Right lobe of liver (tissue), 6 donors: ENCODE measurements at regions not wholly inside any gene's neighbourhood (a gene's known extent, or its start where the extent isn't known, plus 50 kb on each side); places are given as distances from the start of the nearest gene placed in this dataset.
"Not testable (repeated sequence)": the region's sequence is repeated elsewhere in the genome, so short reads cannot be mapped to it uniquely, and the experiment has no call there.

Experiments
- ATAC-seq, 4 donors: fragments of 200-7000 bp; cut with Tn5 transposase; one replicate each; pipeline ENCODE4 v1.9.1; 2020; ENCODE audit warnings: mild to moderate bottlenecking in 4 of 4, moderate library complexity in 4 of 4
- DNase-seq, 3 donors: peaks; one replicate each; pipeline ENCODE4 v3.0.0-alpha.2; 2020
- H3K27ac ChIP-seq, 3 donors: fragments of 200-600 bp; one replicate each; pipeline ENCODE4 v1.8.0; 2022
- H3K27me3 ChIP-seq, 2 donors: fragments of 200-600 bp; one replicate each; pipeline ENCODE4 v1.8.0; 2022
- H3K36me3 ChIP-seq, 4 donors: fragments of 200-600 bp; sonication (generic) in 1 of 4; one replicate each; pipeline versions ENCODE4 v1.5.1 to v1.8.0; 2017 to 2022; ENCODE audit warnings: control low read depth in 1 of 4
- H3K4me1 ChIP-seq, 4 donors: fragments of 200-600 bp; sonication (generic) in 1 of 4; one replicate each; pipeline versions ENCODE4 v1.5.1 to v1.8.0; 2017 to 2022; ENCODE audit warnings: control low read depth in 1 of 4
- H3K4me3 ChIP-seq, 3 donors: fragments of 200-600 bp; one replicate each; pipeline ENCODE4 v1.8.0; 2022
- H3K9me3 ChIP-seq, 4 donors: fragments of 200-600 bp; sonication (generic) in 1 of 4; one replicate each; pipeline versions ENCODE4 v1.5.1 to v1.8.0; 2017 to 2022; ENCODE audit warnings: control low read depth in 1 of 4
- POLR2A ChIP-seq: fragments of 450-650 bp; IDR thresholded peaks from one replicate; pipeline ENCODE4 v1.6.1; 2017; ENCODE audit warnings: antibody characterized with exemption, mild to moderate bottlenecking
- WGBS: methylation state at CpG from one replicate; pipeline ENCODE4 v1.1.6; 2018; ENCODE audit warnings: low coverage, low lambda C conversion rate; ENCODE audit not compliant: insufficient coverage; ENCODE audit errors: missing lambda C conversion rate; 5-methylcytosine and 5-hydroxymethylcytosine counted together
- intact Hi-C, 2 donors: fragments of 100-400 bp; cut with DNase I; formaldehyde crosslinking; loops; one replicate each; pipeline versions ENCODE4 v1.11.2 to v1.14.1; 2022
- TF ChIP-seq, protein P1 (sequence below), 4 donors: fragments of 200-600 bp in 3 of 4; fragments of 450-650 bp in 1 of 4; IDR thresholded peaks; one replicate each; pipeline versions ENCODE4 v1.5.1 to v1.8.0; 2016 to 2022; ENCODE audit warnings: antibody characterized with exemption in 4 of 4, mild to moderate bottlenecking in 2 of 4
- donor health status: DM: no; HTN: yes; CAD: no.
- donor health status: DM: no; HTN: no; CAD: no.
- donor health status: DM: no; HTN: no; CAD: no.
- donor health status: DM: no; HTN: yes; CAD: no.
- donor health status: DM: no; HTN: yes; CAD: no.

DNA sequence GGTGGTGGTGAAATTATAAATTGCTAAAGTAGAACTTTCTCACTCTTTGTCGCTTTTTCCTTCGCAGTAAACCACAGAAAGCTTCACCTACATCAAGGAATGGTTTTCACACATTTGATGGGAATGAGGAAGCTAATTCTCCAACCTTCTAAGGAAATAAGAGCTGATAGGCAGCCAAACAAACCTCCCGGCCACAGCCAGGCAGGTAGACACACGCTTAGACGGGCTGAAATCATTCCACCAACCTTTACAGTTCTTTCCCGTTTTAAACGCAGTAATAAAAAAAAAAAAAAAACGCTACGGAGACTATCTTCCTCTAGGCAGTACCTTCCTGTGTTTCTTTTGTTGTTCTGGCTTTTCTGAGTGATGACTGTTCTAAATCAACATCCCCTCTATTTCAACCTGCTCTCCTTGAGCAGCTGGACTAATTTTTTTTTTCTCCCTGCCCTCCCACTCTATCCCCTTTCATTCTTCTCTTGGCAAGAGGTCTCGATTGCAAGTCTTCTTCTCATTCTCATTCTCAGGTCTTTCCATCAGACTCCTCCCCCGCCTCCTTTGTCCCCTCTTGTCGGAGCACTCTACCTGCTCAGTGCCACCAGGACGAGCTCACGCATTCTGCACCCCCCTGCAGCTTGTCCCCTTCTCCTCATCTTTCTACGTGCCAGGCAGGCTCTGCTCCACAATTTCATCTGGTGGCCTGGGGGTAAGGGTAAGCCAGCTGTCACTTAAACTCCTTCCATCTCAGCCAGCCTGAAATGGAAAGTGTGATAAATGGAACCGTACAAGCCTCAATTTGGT lies 391.1 kb upstream of the MDFIC2 start:
- TF ChIP-seq, protein P1, sequence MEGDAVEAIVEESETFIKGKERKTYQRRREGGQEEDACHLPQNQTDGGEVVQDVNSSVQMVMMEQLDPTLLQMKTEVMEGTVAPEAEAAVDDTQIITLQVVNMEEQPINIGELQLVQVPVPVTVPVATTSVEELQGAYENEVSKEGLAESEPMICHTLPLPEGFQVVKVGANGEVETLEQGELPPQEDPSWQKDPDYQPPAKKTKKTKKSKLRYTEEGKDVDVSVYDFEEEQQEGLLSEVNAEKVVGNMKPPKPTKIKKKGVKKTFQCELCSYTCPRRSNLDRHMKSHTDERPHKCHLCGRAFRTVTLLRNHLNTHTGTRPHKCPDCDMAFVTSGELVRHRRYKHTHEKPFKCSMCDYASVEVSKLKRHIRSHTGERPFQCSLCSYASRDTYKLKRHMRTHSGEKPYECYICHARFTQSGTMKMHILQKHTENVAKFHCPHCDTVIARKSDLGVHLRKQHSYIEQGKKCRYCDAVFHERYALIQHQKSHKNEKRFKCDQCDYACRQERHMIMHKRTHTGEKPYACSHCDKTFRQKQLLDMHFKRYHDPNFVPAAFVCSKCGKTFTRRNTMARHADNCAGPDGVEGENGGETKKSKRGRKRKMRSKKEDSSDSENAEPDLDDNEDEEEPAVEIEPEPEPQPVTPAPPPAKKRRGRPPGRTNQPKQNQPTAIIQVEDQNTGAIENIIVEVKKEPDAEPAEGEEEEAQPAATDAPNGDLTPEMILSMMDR (IDR thresholded peaks at IDR 0.05) = no peak
- no peak for TF ChIP-seq POLR2A
- intact Hi-C loops = no loop called here
- no peak overlapping the region for H3K4me3 ChIP-seq
- WGBS = 37% methylated on average over 16 of the region's 16 CpGs
- H3K27ac ChIP-seq = no peak overlapping the region
- no peaks in the 10 kb centered on the region for H3K27me3 ChIP-seq
- no peaks in the 10 kb centered on the region for H3K36me3 ChIP-seq
- ATAC-seq (no peak), DNase-seq (peak in 1 of 3 donors; percentile 26)
- H3K4me1 ChIP-seq = no peaks in the 10 kb centered on the region
- H3K9me3 ChIP-seq = no peaks in the 10 kb centered on the region

DNA sequence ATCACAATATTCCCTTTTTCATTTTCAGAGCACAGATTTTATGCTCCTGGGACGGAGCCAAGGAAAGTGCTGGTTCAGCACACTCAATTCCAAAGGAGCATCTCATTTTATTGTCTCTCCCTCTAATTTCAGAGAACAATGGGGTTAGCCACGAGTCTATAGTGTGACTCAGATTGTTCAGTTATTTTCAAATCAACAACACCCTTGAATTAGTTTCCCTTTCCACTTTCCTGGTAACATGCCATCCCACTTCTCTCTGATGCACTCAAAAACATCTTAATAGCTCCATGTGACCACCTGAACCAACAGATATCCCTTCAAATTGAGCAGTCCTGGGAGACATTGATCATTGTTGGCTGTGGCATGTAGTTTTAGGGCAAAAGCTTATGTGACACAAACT lies 389.7 kb upstream of the MDFIC2 start:
- intact Hi-C loops = no loop called here
- no peak for ATAC-seq

DNA sequence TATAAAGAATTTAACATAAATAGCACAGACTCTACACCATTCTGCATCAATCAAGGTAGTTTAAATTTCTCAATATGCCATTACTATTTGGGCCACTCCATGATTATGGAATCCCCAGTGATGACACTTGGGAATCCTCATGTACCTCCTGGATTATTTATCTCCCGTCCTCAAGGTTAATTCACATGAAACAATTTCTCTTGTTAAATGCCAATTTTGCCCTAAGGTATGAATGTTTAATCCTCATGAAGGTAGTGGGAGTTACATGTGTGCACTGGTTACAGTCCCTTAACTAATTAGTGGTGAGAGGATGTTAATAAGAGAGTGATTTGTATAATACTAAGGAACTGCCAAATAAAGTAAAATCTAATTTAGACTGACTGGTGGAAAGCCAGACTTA lies 372.3 kb upstream of the MDFIC2 start:
- Histone ChIP-seq H3K9me3 (peaks cover 0 to 2% (median 0%) of the 10 kb centered on the region in 4 donors), H3K36me3 (no peaks in the 10 kb centered on the region), H3K27ac (no peak overlapping the region), H3K27me3 (no peaks in the 10 kb centered on the region), H3K4me1 (no peaks in the 10 kb centered on the region), H3K4me3 (no peak overlapping the region)
- TF ChIP-seq POLR2A = no peak
- TF ChIP-seq, protein P1 (IDR thresholded peaks at IDR 0.05) = no peak
- intact Hi-C loops = no loop called here
- WGBS = 64% methylated on average over 1 of the region's 1 CpG
- ATAC-seq (no peak), DNase-seq (no peak)

More for the DNA sequence above, 389.7 kb upstream of the MDFIC2 start:
- DNase-seq = no peak
- TF ChIP-seq, protein P1 (IDR thresholded peaks at IDR 0.05) = no peak
- TF ChIP-seq POLR2A = no peak
- Histone ChIP-seq H3K9me3 (no peaks in the 10 kb centered on the region), H3K4me1 (no peaks in the 10 kb centered on the region), H3K36me3 (no peaks in the 10 kb centered on the region), H3K4me3 (no peak overlapping the region), H3K27ac (no peak overlapping the region), H3K27me3 (no peaks in the 10 kb centered on the region)
- 23% methylated on average over 2 of the region's 2 CpGs for WGBS

DNA sequence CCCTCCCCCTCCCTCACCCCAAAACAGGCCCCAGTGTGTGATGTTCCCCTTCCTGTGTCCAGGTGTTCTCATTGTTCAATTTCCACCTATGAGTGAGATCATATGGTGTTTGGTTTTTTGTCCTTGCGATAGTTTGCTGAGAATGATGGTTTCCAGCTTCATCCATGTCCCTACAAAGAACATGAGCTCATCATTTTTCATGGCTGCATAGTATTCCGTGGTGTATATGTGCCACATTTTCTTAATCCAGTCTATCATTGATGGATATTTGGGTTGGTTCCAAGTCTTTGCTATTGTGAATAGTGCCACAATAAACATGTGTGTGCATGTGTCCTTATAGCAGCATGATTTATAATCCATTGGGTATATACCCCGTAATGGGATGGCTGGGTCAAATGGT lies 363.4 kb upstream of the MDFIC2 start:
- H3K27me3 ChIP-seq, H3K4me3 ChIP-seq, H3K36me3 ChIP-seq, H3K9me3 ChIP-seq, H3K4me1 ChIP-seq, ATAC-seq, H3K27ac ChIP-seq, DNase-seq, intact Hi-C loops: not testable (repeated sequence)
- 70% methylated on average over 3 of the region's 3 CpGs for WGBS

DNA sequence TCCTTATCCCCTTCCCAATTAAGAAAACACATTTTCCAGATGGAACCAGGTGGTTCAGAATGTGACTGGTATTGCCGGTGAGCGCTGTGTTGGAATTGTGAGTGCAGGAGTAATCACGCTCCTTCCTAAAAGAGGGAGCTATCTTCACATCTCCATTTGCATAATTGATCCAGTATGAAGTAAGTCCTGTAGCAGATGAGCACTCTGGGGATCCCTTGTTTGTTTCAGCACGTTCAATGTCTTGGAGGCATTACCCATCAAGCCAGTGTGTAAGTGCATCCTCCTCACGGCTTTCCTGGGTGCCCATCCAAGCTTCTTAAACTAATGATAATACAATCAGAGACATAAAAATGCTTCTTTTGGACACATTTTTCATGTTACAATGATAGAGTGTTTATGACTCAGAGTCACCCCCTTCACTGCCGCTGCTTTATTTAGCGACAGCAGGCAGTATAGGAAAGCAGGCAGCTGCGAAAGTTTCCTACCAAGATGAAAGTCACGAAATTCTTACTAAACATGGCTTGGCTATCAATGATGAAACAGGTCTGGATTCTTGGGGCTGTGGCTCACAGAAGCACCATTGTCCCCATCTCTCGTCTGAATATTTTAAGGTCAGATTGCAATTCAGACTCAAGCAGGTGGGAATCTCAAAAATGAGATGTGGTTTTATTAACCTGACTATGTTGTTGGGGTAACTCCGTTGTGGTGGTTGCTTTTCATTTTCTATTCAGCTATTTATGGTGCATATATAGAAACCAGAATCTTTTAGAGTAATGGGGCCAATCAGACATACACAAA lies 346.3 kb upstream of the MDFIC2 start:
- no peak for TF ChIP-seq POLR2A
- TF ChIP-seq, protein P1 (IDR thresholded peaks at IDR 0.05) = no peak
- ATAC-seq = no peak
- no peak overlapping the region for H3K4me3 ChIP-seq
- no peak for DNase-seq
- no peaks in the 10 kb centered on the region for H3K4me1 ChIP-seq
- H3K36me3 ChIP-seq = no peaks in the 10 kb centered on the region
- no peaks in the 10 kb centered on the region for H3K27me3 ChIP-seq
- no peaks in the 10 kb centered on the region for H3K9me3 ChIP-seq
- no peak overlapping the region for H3K27ac ChIP-seq
- 64% methylated on average over 11 of the region's 11 CpGs for WGBS
- intact Hi-C loops = no loop called here
